Gastroesophageal sphincter (tissue), 4 donors: ENCODE measurements at regions not wholly inside any gene's neighbourhood (a gene's known extent, or its start where the extent isn't known, plus 50 kb on each side); places are given as distances from the start of the nearest gene placed in this dataset.
A peak's percentile ranks its signal among the peaks of the same experiment; 100 is the strongest.

ENCODE experiments used
- ATAC-seq: fragments of 150-250 bp; one replicate; pipeline ENCODE4 v1.9.1; 2016; ENCODE audit warnings: mild to moderate bottlenecking, moderate library complexity
- H3K27ac ChIP-seq, 4 donors: fragments of 200-600 bp; sonication (generic) in 3 of 4; 1 replicate in 3 of 4; 2 replicates in 1 of 4; pipeline ENCODE4 v1.5.1; 2016 to 2019
- H3K27me3 ChIP-seq: fragments of 200-600 bp; sonication (generic); one replicate; pipeline ENCODE4 v1.5.1; 2019
- H3K36me3 ChIP-seq, 2 donors: fragments of 200-600 bp; sonication (generic); one replicate each; pipeline ENCODE4 v1.5.1; 2019; ENCODE audit warnings: control low read depth in 1 of 2
- H3K4me1 ChIP-seq, 3 donors: fragments of 200-600 bp; sonication (generic); 1 replicate in 2 of 3; 2 replicates in 1 of 3; pipeline ENCODE4 v1.5.1; 2016 to 2019; ENCODE audit warnings: control low read depth in 2 of 3
- H3K4me3 ChIP-seq, 2 donors: fragments of 200-600 bp; sonication (generic); one replicate each; pipeline ENCODE4 v1.5.1; 2019; ENCODE audit warnings: mild to moderate bottlenecking in 1 of 2, moderate library complexity in 1 of 2
- H3K9me3 ChIP-seq, 3 donors: fragments of 200-600 bp; sonication (generic); one replicate each; pipeline ENCODE4 v1.5.1; 2017 to 2019; ENCODE audit warnings: control low read depth in 2 of 3
- EP300 ChIP-seq: sonication (generic); formaldehyde crosslinking; IDR thresholded peaks from one replicate; pipeline ENCODE4 v1.6.1; 2017; ENCODE audit warnings: antibody characterized with exemption, mild to moderate bottlenecking
- POLR2A ChIP-seq, 2 donors: fragments of 450-650 bp; IDR thresholded peaks; one replicate each; pipeline ENCODE4 v1.6.1; 2017; ENCODE audit warnings: antibody characterized with exemption in 2 of 2, mild to moderate bottlenecking in 2 of 2, moderate library complexity in 1 of 2
- POLR2AphosphoS5 ChIP-seq: sonication (generic); formaldehyde crosslinking; IDR thresholded peaks from one replicate; pipeline ENCODE4 v1.6.1; 2017; ENCODE audit warnings: antibody characterized with exemption
- WGBS, 2 donors: methylation state at CpG; one replicate each; pipeline ENCODE4 v1.1.5; 2018; ENCODE audit warnings: low coverage in 1 of 2; 5-methylcytosine and 5-hydroxymethylcytosine counted together
- TF ChIP-seq, protein P1 (sequence below), 4 experiments: fragments of 200-600 bp in 2 of 4; fragments of 450-650 bp in 2 of 4; sonication (generic) in 1 of 4; IDR thresholded peaks; one replicate each; pipeline ENCODE4 v1.5.1; 2017 to 2019; ENCODE audit warnings: antibody characterized with exemption in 4 of 4, mild to moderate bottlenecking in 2 of 4, moderate library complexity in 2 of 4

DNA sequence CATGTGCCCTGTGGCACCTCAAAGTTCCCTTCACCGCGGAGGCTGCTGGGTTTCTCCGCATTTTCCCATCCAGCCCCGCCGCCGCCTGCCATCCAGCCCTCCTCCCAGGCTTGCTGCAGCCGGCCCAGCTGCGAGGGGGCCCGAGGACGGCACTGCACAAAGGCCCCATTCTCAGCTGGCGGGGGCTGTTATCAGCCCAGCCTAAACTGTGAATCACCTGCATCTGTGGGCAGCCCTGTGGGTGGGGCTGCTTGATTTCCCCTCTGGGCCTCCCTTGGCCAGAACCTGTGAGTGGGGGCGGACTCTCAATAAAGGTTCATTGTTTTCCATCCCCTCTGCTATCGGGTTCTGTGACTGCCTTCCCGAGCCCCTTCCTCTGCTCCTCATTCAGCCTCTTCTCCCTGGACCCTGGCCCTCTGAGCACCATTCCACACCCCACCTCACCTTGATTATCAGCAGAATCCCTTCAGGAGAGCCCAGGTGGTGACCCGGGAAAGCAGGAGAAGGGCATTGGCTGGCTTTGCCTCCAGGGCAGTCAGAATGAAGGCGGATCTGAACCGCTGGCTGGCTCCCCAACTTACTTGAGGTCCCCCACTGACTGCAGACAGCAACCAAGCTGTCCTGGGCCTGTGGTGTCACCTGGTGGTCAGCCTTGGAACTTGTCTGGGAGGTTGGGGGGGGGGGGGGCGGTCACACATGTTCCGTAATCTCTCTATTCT lies 204.5 kb downstream of the ZFP36L2 start:
- no peak overlapping the region for H3K4me3 ChIP-seq
- 80% methylated on average over 5 of the region's 19 CpGs; no CpG with 5 or more reads in 1 of the 2 donors for WGBS, 2 donors
- H3K27ac ChIP-seq, result no peak overlapping the region
- TF ChIP-seq, protein P1, sequence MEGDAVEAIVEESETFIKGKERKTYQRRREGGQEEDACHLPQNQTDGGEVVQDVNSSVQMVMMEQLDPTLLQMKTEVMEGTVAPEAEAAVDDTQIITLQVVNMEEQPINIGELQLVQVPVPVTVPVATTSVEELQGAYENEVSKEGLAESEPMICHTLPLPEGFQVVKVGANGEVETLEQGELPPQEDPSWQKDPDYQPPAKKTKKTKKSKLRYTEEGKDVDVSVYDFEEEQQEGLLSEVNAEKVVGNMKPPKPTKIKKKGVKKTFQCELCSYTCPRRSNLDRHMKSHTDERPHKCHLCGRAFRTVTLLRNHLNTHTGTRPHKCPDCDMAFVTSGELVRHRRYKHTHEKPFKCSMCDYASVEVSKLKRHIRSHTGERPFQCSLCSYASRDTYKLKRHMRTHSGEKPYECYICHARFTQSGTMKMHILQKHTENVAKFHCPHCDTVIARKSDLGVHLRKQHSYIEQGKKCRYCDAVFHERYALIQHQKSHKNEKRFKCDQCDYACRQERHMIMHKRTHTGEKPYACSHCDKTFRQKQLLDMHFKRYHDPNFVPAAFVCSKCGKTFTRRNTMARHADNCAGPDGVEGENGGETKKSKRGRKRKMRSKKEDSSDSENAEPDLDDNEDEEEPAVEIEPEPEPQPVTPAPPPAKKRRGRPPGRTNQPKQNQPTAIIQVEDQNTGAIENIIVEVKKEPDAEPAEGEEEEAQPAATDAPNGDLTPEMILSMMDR (IDR thresholded peaks at IDR 0.05), result peak in 1 of 4 experiments; percentile 26
- no peak for TF ChIP-seq EP300
- no peak for ATAC-seq
- H3K27me3 ChIP-seq, result no peaks in the 10 kb centered on the region
- H3K36me3 ChIP-seq, result no peaks in the 10 kb centered on the region
- H3K9me3 ChIP-seq, result peaks cover 0 to 12% (median 0%) of the 10 kb centered on the region in 3 donors
- peaks cover 0 to 35% (median 17%) of the 10 kb centered on the region in 3 donors for H3K4me1 ChIP-seq

DNA sequence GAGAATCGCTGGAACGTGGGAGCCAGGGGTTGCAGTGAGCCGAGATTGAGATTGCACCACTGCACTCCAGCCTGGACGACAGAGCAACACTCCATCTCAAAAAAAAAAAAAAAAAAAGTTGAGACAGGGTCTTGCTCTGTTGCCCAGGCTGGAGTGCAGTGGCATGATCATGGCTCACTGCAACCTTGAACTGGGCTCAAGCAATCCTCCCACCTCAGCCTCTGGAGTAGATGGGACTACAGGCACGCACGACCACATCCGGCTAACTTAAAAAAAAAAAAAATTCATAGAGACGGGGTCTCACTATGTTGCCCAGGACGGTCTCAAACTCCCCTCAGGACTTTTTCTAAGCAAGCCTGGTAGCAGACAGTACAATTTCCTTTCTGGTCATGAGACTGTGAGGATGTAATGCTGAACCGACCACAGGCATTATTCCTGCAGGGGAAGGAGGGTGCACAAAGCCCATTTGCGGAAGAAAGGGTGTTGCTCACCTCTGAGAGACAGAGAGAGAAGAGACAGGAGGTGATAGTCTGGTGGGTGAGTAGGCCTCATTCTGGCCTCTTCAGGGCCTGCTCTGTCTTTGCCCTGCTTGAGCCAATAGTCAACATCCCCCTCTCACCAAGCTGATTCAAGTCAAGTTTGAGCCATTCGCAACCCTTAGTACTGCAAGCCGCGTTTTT lies 205.3 kb downstream of the ZFP36L2 start:
- TF ChIP-seq EP300, result no peak
- no peak for TF ChIP-seq POLR2A (IDR thresholded peaks at IDR 0.05)
- no peak for TF ChIP-seq POLR2AphosphoS5
- TF ChIP-seq, protein P1 (IDR thresholded peaks at IDR 0.05), result no peak
- no peak for ATAC-seq
- Histone ChIP-seq H3K4me1 (peaks cover 0 to 30% (median 11%) of the 10 kb centered on the region in 3 donors), H3K27ac (no peak overlapping the region), H3K4me3 (no peak overlapping the region), H3K9me3 (peaks cover 0 to 12% (median 0%) of the 10 kb centered on the region in 3 donors), H3K27me3 (no peaks in the 10 kb centered on the region), H3K36me3 (no peaks in the 10 kb centered on the region)
- 93 to 96% methylated on average over 6 to 9 of the region's 14 CpGs for WGBS, 2 donors

DNA sequence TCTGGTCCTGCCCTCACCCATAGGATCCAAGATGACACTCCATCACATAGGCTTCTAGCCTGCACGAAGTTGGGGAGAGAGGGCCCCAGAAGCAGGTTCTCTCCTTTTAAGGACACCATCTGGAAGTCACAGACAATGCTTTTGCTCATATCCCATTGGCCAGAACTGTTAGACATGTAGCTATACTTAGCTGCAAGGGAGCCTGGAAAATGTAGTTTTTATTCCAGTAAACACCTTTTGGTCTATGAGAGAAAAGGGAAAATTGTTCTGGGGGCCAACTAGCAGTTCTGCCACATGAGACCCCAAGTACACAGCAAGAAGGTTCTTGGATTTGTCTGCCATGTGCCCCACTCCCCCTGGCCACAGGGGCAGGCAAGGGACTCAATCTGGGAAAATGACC lies 206.1 kb downstream of the ZFP36L2 start:
- Histone ChIP-seq H3K27ac (no peak overlapping the region), H3K9me3 (peaks cover 0 to 12% (median 0%) of the 10 kb centered on the region in 3 donors), H3K27me3 (no peaks in the 10 kb centered on the region), H3K36me3 (no peaks in the 10 kb centered on the region), H3K4me1 (peaks cover 0 to 29% (median 11%) of the 10 kb centered on the region in 3 donors), H3K4me3 (no peak overlapping the region)
- no peak for ATAC-seq
- WGBS, 2 donors, result 83 to 100% methylated on average over 1 of the region's 1 CpG
- TF ChIP-seq POLR2A (IDR thresholded peaks at IDR 0.05) (no peak), EP300 (no peak), POLR2AphosphoS5 (no peak)
- TF ChIP-seq, protein P1 (IDR thresholded peaks at IDR 0.05), result no peak

DNA sequence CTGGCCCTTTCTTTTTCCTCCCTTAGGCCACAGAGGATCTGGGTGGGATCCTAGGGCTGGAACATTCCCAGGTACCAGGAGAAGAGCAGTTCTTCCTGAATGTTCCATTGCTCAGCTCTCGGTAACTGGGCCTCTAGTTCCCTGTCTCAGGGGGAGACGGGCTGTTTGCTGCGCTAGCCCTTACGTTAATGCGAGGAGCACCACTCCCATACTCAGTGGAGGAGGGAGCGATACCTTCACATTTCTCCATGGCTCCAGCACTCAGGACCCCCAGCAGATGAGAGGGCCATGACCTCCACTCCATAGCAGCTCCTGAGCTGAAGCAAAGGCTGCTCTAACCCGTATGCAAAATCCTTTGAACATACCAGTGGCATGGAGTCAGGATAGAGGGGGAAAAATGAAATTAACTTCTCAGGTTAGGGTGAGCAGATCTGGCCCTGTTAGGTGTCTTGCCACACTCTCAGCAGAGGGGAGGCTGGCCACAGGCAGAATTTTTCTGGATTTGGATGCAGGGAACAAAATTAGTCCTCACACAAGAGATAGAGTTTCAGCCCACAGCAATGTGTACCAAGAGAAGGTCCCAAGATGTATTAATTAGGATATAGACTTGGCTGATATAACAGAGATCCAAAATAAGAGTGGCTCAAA lies 206.7 kb downstream of the ZFP36L2 start:
- H3K4me3 ChIP-seq, result no peak overlapping the region
- 100% methylated on average over 1 of the region's 7 CpGs for WGBS, 2 donors
- H3K36me3 ChIP-seq, result no peaks in the 10 kb centered on the region
- H3K4me1 ChIP-seq, result peaks cover 0 to 23% (median 8%) of the 10 kb centered on the region in 3 donors
- ATAC-seq, result no peak
- no peaks in the 10 kb centered on the region for H3K27me3 ChIP-seq
- peak overlapping the region in 2 of 4 donors; percentile 64 to 73 for H3K27ac ChIP-seq
- peaks cover 0 to 12% (median 0%) of the 10 kb centered on the region in 3 donors for H3K9me3 ChIP-seq
- TF ChIP-seq EP300 (no peak), POLR2AphosphoS5 (no peak), POLR2A (IDR thresholded peaks at IDR 0.05) (no peak)
- TF ChIP-seq, protein P1 (IDR thresholded peaks at IDR 0.05), result no peak
